ENCODE measurements at regions not wholly inside any gene's neighbourhood (a gene's known extent, or its start where the extent isn't known, plus 50 kb on each side); places are given as distances from the start of the nearest gene placed in this dataset.
"Not testable (repeated sequence)": the region's sequence is repeated elsewhere in the genome, so short reads cannot be mapped to it uniquely, and the experiment has no call there.

DNA sequence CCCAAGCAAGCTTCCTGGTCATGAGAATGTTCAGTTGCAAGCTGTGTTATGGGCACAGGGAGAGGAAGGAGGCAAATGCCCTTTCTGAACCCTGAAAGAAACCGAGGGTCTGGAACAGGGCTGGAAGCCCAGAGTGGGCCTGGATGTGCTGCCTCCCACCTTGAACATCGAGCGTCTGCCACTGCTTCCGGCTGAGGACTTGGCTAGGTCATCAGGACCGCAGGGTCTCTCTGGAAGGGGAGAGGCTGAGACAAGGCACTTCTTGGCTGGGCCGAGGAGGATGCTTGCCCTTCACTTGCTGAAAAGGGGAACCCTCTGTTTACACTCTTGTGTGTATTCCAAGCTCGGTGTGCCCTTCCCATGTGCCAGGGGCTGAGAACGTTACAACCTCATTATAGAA, 168.0 kb upstream of the C1orf174 start:
- no peak for DNase-seq

DNA sequence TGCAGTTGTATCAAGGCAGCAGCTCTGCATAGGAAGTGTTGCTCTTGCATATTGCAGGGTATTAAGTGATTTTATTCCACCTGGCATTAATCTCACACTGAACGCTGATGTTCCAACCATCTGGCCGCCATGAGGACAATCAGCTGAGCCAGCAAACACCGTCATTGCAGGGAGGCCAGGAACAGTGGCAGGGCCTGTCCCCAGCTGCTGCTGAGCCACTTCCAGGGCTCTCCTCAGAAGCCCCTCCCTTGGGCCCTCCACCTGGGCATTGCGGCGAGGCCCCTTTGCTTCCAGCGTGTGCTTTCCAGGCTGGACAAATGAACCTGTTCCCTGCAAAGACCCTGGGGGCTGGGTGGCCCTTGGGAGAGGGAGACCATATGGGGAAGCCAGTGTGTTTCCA, 171.6 kb upstream of the C1orf174 start:
- no peak for DNase-seq

DNA sequence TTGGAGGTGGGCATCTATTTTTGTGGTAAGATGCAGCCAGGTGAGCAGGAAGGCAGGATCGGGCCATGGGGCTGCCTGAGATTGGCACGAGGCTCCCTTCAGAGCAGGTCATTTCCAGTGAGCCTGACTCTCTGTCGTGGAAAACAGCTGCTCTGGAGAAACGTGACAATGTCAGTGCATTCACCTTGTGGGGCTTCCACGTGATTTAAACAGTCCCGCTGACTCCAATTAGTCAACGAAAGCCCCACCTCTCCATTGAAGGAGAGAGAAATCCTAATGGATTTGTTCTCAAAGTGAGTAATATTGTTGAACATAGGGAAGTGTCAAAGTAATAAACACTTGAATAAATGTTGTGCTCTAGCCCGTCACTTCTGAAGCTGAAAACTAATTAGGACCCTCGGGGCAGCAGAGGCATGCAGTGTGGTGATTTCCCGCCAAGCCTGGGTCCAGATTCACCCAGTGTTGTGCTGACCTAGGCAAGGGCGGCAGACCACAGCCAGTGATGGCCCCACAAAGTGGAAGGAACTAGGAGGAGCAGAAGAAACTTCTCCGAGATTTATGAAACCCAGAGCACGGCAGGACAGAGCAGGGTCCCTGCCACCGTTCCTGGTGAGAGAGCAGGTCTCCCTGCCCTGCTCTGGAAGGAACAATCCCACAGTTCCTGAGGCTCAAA, 172.5 kb upstream of the C1orf174 start:
- no peak for DNase-seq

DNA sequence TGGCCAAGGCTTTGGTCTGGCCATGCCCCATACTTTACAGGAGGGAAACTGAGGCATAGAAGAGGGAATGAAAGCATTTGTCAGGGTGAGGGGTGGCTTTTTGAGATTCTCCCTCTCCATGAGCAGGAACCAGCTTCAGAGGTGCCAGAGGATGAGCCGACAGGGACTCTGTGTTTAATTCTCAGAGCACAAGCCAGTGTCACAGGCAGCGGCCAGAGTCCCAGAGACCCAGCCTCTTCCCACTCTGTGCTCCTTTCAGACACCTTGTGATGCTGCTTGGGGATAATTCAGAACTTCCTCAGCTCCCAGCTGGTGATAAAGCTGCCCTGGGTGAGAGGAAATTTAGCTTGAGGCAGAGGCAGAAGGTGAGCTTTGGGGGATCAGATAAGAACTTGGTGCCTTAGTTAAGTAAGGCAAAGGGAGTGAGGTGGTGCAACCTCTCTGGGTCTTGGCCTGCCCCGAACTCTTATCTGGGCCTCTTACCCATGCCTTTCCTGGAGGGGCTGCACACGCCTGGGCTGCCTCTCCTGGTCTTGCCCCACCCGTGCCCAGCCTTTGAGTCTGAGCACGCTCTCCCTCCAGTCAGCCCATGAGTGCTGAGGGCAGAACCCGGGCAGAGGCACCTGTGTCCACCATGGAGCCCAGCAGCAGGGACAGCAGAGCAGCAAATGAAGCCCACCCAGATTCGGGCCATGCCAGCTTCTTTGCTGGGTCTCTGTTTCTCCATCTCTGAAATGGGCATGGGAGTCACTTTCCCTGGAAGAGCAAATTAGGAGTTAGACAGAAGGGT, 175.6 kb upstream of the C1orf174 start:
- DNase-seq = no peak

DNA sequence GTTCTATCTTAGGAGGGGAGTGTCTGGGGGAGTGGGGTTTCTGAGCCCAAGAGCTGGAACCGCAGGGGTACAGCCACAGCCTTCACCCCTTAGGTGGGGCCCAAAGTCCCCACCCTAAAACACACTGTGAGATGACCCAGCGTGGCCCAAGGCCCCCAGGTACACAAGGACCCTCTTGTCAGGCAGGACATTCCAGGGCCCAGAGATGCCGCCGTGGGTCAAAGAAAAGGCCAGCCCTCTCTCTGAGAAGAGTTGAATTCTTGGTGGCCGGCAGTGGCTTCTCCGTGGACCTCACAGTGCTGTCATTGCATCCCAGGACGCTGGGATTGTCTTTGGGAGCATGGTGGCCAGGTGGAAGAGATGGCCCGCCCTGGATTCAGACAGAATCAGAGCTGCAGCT, 176.3 kb upstream of the C1orf174 start:
- no peak for DNase-seq

DNA sequence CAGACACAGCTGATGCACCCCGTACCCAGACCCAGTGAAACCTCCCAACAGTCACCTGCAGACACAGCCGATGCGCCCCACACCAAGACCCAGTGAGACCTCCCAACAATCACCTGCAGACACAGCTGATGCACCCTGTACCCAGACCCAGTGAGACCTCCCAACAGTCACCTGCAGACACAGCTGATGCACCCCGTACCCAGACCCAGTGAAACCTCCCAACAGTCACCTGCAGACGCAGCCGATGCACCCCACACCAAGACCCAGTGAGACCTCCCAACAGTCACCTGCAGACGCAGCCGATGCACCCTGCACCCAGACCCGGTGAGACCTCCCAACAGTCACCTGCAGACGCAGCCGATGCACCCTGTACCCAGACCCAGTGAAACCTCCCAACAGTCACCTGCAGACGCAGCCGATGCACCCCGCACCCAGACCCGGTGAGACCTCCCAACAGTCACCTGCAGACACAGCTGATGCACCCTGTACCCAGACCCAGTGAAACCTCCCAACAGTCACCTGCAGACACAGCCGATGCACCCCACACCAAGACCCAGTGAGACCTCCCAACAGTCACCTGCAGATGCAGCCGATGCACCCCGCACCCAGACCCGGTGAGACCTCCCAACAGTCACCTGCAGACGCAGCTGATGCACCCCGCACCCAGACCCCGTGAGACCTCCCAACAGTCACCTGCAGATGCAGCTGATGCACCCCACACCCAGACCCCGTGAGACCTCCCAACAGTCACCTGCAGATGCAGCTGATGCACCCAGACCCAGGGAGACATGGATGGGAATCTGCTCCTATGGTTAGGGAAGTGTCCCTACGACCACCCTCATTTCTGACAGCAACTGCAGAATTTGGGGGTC, 178.3 kb upstream of the C1orf174 start:
- DNase-seq = not testable (repeated sequence)

DNA sequence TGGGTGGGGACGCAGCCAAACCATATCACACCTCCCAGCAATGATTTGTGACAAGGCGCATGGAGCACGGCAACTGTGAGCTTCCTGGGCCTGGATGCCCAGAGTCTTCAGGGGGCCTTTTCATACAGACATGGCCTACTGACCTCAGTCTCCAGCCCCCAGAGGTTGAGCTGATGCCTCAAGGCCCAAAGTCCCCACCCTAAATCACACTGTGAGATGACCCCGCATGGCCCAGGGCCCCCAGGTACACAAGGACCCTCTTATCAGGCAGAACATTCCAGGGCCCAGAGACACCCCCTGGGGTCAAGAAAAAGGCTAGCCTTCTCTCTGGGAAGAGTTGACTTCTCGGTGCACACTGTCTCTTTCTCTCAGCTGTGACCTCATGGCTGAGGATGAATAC, 179.7 kb upstream of the C1orf174 start:
- DNase-seq = no peak

DNA sequence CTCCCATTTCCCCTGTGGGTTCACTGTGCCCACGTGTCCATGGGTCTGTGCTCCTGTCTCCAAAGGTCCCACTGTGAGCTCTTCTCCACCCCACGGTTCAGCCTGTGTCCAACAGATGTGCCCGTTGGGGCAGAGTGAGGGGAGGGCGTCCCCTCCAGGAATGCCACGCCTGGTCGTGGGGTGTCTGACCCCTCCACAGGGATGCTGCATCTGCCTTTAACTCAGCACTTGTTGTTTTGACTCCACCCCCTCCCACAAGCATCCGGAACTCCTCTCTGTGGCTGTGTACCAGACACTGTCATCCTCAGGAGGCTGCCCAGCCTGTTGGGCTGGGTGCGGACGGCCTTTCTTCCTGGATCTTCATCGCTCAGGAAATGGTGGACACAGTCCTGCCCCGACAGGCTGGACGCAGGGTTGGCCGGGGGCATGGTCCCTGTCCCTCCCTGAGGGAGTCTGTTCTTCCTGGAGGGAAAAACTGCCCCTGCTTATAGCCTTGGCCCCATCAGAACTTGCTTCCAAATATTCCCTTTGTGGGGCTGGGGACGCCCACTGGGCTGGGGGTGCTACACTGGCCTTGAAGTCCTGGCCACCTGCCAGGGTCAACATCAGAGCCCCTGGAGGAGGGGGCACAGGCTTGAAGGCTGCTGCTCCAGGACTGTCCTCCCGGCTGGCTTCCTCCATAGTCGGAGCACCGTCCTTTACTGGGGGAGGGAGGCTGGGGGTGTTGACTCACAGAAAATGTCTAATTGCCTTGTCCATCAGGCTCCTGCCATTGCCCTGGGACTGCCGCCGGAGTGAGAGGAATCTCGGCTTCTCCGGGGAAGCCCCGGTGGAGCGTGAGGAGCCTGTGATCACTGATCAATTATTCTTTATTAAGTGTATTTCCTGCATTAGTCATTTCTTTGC, 182.0 kb upstream of the C1orf174 start:
- no peak for DNase-seq

DNA sequence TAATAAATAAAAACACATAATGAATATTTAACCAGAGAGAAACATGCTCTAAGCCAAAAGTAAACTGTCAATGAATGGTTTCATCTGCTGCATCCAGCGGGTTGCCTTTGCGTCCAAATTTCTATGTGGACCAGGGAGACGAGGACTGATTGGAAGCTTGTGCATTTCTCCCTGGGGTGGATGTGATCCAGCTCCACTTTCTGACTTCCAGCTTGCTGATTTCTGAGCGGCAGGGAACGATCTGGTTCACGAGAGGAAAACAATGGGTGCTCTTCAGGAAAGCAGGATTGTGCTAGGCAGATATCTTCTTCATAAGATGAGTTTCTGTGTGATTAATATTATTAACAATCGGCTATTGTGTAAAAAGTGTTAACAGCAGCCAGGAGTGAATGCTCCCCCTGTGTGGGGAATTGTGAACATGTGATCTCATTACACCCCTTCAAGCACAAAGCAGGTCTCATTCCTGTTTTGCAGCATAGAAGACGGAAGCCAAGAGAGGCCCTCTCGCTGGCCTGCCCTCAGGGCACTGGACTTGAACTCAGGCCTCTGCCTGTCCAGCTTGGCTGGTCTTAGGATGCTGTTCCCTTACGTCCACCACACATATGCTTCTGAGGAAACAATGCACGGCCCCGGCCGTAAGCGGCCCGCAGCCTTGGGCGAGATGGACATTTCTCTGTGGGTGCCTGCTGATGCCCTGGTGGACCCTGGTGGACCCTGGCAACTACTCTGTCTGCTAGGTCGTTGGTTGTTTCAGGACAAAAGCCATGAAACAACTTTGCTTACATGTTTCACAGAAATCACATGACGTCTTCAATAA, 183.4 kb upstream of the C1orf174 start:
- no peak for DNase-seq

DNA sequence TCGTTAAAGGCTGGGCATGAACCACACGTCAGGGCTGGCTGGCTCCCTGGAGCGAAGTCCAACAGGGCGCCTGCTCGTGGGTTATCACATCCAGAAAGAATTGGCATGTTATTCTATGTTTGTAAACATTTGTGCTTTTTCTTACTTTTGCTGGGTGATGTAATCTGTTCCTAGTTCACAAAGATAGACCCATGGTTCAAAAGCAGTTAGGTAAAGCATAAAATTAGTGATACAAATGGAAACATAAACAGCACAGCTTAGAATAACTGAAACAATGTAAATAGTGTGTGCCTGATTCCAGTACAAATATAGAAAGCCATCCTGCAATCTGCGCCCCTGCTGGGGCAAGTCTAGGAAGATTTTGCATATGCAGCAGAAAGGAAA, 184.0 kb upstream of the C1orf174 start:
- no peak for DNase-seq

DNA sequence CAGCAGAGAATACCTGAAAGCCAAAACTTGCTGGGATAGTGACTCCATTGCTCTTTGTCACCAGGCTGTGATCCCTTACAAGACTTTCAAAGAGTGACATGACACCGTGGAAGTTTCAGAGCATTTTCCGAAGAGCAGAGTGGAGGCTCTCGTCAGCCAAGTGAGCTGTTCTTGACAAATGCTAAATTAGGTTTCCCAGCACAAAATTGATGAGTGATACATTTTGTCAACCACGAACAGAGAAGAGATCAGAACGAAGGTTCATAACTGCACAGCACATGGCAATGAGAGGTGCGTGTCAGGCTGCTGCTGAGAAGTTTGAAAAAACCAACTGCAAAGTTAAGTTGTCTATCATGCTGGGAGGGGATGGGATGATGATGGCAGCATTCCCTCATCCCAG, 184.4 kb upstream of the C1orf174 start:
- no peak for DNase-seq

DNA sequence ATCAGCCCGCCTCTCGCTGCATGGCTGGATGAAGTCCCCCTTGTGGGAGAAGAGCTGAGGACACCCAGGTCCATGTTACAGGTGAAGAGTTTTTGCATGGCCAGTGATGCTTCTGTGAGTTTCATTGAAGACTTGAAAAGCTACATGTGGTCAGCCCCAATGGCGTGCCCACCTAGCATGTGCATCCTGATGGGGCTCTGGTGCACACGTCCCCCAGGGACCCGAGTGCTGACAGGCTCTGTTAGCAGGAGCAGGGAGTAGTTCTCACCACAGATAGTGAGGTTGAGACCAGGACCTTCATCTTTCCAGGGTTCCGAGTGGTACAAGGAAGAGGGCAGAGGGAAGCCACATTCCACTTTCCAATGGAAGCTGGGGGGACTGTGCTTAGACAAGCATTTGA, 184.8 kb upstream of the C1orf174 start:
- no peak for DNase-seq

DNA sequence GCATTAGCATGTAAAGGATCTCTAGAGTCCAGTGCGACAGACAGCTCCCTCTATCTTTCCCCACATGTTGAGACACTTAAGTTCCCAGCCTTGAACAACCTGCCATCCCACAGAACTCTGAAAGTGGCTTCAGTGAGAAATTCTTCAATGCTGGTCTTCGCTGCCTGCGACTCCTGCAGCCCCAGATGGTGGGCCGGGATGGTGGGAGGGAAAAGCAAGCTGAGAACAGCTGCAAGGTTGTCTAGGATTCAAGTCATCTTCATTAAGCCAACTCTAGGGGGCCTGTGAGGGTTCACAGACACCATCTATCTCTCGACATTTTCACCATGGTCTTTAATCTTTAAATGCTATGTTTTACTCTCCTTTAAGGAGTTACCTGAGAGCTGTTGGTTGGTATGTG, 185.5 kb upstream of the C1orf174 start:
- no peak for DNase-seq

DNA sequence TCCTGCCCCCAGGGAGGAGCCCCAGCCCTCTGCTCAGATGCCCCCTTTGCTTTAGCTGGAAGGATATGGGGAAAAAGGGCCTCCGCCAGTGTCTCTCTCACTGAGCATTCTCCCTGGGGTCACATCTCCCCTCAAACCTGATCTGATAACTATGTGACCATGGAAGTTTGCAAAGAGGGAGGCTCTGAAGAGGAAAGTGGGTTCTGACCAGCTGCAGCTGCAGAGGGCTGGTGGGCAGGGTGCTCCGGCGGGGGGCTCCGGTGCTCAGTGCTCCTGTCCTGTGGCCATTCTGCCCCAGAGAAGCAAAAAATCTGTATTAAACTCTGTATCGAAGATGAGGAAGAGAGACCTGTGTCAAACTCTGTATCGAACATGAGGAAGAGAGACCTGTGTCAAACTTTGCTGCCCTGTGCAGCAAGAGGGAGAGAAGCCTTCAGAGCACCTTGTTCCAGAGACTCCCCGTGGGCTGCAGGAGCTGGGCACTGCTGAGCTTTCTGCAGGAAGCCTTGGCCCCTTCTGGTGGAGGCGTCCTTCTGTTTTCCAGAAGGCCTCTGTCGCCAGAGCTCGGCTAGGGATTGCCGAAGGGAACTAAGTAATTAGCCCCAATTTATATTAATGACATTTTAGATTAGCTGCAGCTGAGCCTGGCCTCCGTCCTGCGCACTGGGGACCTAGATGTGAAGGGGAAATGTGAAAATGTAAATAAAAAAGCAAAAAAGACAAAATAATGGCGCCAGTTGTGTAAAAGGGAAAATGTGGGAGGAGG, 186.2 kb upstream of the C1orf174 start:
- no peak for DNase-seq

DNA sequence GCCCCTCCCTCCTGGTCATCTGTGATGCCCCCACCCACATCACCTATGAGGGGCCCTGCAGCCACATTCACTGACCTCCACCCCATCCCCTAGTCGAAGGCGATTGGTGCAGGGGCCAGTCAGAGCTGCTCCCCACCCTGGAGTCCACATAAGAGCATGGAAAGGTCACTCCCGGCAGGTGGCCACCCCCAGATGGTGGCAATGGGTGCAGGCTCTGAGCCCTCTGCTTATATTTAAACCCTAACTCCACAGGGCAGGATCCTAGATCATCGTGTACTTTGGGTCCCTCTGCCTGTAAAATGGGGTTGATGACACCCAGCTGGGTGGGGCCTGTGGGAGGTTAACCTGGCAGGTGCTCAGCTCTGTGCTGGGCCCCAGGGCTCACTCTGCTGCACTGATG, 186.8 kb upstream of the C1orf174 start:
- DNase-seq = no peak

DNA sequence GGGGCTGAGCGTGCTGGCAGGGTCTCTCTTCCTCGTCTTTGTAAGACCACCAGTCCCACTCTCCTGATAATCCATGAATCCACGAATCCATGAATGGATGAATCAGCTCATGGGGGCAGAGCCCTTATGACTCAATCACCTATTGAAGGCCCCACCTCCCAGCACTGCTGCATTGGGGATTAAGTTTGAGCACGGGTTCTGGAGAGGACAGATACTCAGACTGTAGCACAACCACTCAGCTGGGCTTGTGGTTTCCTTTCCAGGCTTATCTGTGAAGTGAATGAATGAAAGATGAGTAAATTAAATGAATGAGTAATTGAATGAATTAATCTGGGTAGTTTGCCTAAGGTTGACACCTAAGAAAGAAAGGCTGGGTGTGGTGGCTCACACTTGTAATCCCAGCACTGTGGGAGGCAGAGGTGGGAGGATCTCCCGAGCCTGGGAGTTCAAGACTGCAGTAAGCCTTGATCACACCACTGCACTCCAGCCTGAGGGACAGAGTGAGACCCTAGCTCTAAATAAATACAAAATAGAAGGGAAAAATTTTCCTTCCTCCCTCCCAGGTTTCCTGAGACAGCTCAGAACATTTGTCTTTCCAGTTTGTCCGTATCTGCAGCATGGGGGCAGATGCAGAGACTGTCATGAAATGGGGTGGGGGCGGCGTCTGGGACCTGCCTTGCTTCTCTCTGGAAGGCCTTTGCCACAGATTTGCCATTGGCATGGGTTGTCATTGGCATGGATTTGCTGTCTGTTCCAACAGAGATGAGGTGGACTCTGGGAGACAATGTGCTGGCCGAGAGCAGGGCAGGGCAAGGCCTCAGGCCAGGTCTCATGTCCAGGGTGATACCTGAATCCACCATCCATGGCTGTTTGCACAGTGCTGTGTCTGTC, 187.7 kb upstream of the C1orf174 start:
- DNase-seq = no peak

DNA sequence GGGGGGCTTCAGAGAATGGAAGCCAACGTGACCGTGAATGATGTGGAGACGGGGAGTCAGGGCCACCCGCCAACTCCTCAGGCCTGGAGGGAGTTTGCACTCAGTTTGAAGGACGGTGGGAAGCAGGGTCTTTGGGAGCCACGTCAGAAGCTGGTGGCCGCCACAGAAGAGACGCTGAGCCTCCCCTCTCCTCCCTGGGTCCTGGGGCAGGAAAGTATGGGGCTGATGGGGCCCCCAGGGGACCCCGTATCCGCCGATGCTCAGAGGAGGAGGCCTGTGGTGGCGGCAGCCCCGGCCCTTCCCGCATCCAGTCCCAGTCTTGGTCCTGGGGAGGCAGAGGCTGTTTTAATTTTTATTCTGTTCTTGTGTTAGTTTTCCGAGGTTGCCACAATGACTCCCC, 188.6 kb upstream of the C1orf174 start:
- no peak for DNase-seq

DNA sequence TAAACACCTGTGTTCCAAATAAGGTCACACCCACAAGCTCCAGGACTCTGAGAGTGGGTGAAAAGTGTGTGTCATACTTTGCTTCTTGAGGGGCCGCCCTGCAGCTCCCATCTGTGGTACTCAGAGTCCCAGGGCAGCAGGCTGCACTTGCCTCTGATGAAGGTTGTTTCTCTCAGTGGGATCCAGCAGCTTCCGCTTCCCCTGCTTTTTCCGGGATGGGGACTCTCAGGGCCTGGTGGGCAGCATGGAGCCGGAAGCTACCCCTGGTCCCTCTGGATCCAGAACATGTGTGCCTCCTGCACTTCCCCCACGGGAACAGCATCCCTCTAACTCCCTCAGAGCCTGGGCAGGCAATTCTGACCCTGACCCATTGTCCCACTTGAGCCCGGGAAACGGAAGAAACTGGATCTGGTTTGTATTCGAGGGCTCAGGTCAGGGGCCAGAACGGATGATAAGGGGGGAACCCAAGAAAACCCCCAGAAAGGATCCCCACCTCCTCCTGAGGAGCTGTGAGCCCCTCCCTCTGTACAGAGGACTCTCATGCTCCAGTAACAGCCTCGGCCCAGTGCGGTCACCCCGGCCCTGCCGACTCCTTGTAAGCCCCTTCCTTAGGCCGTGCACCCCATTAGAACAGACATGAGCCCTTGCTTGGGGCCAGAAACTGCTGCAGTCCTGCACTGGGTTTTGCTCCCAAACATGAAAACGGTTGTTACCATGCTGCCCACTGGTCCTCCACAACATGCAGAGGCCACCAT, 189.5 kb upstream of the C1orf174 start:
- no peak for DNase-seq

DNA sequence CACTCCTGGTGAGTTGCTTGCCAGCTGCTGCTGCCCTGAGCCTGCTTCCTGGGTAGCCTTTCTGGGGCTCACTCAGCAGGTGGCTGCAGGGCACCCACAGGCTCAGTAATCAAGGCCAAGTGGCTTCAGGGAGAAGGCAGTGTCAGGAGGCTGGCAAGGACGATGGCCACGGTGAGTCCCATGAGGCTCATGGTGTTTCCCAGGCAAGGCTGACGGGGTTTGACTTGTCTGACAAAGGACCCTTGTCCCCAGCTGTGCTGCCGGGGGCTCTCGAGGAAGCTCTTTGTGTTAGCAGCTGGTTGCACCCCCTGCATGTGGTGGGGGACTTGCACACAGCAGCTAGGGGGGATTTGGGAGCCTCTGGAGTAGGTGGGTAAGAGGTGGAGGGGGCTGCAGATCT, 190.5 kb upstream of the C1orf174 start:
- DNase-seq = no peak
